ENCODE measurements at regions not wholly inside any gene's neighbourhood (a gene's known extent, or its start where the extent isn't known, plus 50 kb on each side); places are given as distances from the start of the nearest gene placed in this dataset.

DNA sequence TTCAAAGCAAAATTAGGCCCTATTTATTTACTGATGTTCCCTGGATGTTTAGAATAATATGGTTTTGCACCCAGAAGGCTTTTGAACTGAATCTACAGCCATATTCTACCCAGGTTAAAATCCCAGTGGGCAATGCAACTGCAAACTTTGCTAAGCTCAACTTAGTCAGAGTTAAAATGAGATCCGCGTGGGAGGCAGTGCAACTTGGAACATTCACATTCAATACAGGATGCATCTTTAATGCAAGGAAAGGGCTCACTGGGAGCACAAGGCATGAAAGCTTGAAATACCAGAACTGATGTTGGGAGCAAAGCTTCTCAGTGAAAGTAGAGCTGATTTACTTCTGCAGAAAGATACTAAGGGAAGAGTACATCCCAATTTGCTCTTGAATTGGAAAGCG is 281.2 kb upstream of the DEFB112 start:
- H3K27me3 ChIP-seq (replicated peaks; ENCODE audit: insufficient read depth, low read depth, low read length, poor library complexity), result no peaks in the 10 kb centered on the region
- H3K9me3 ChIP-seq (ENCODE audit: low read depth, low read length, poor library complexity, severe bottlenecking), result no peaks in the 10 kb centered on the region
- no peak overlapping the region for H3K27ac ChIP-seq (ENCODE audit: low read depth, low read length, poor library complexity, severe bottlenecking)
- CTCF ChIA-PET, result no interaction called here
- no peaks in the 10 kb centered on the region for H3K4me1 ChIP-seq (ENCODE audit: insufficient read depth, low read length, poor library complexity, severe bottlenecking)
- no peaks in the 10 kb centered on the region for H3K36me3 ChIP-seq (ENCODE audit: insufficient read depth, low read length, poor library complexity, severe bottlenecking)
- DNase-seq (ENCODE audit: low spot score), result no peak
- no TSS peak for BruUV-seq (replicated peaks)
- POLR2A ChIA-PET (ENCODE audit: low non-redundant PET), result no interaction called here
- no peak for TF ChIP-seq CTCF (conservative IDR thresholded peaks at IDR 0.05; ENCODE audit: low read depth, low read length)
- no peak for TF ChIP-seq EZH2 (IDR thresholded peaks at IDR 0.05; ENCODE audit: borderline replicate concordance, low read depth, low read length, poor library complexity, severe bottlenecking)
- intact Hi-C loops (cut with micrococcal nuclease; ENCODE audit: unreplicated experiment), result no loop called here
- H3K4me3 ChIP-seq (ENCODE audit: low read depth, low read length, poor library complexity, severe bottlenecking), result no peak overlapping the region

GRCh38 chr6:50333696-50334095 is 284.0 kb upstream of the DEFB112 start:
- Histone ChIP-seq H3K4me1 (ENCODE audit: insufficient read depth, low read length, poor library complexity, severe bottlenecking) (no peaks in the 10 kb centered on the region), H3K36me3 (ENCODE audit: insufficient read depth, low read length, poor library complexity, severe bottlenecking) (no peaks in the 10 kb centered on the region), H3K27ac (ENCODE audit: low read depth, low read length, poor library complexity, severe bottlenecking) (no peak overlapping the region), H3K27me3 (replicated peaks; ENCODE audit: insufficient read depth, low read depth, low read length, poor library complexity) (peaks cover 4% of the 10 kb centered on the region), H3K4me3 (ENCODE audit: low read depth, low read length, poor library complexity, severe bottlenecking) (no peak overlapping the region), H3K9me3 (ENCODE audit: low read depth, low read length, poor library complexity, severe bottlenecking) (no peaks in the 10 kb centered on the region)
- BruUV-seq (replicated peaks), result no TSS peak
- intact Hi-C loops (cut with micrococcal nuclease; ENCODE audit: unreplicated experiment), result no loop called here
- DNase-seq (ENCODE audit: low spot score), result no peak
- TF ChIP-seq CTCF (conservative IDR thresholded peaks at IDR 0.05; ENCODE audit: low read depth, low read length), result no peak
- TF ChIP-seq EZH2 (IDR thresholded peaks at IDR 0.05; ENCODE audit: borderline replicate concordance, low read depth, low read length, poor library complexity, severe bottlenecking), result no peak
- ChIA-PET CTCF (no interaction called here), POLR2A (ENCODE audit: low non-redundant PET) (no interaction called here)

DNA sequence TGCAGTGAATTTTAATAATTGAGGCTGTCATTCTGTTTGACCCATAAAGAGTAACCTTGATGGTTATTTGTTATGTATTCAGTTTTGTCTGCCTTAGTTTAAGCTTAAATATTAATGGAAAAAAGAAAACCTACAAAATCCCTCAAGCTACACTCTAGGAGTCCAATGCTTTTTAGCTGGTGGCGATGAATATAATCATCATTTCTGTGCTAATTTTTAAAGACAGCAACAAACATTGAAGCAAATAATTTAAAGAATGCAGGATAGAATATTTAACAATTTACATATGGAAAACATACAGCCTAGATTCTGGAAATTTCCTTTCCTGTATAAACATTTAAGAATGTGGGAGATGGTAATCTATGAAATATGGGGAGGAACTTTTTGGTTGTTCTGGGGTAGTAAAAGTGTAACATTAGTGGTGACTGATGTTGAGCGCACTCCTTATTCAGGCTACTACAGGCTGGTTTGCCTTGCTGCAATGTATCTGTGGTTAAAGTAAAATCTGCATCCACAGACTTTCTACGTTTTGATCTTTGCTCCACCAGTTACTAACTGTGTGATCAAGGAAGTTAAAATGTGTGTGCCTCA is 287.9 kb upstream of the DEFB112 start:
- TF ChIP-seq EZH2 (IDR thresholded peaks at IDR 0.05; ENCODE audit: borderline replicate concordance, low read depth, low read length, poor library complexity, severe bottlenecking) (no peak), CTCF (conservative IDR thresholded peaks at IDR 0.05; ENCODE audit: low read depth, low read length) (no peak)
- intact Hi-C loops (cut with micrococcal nuclease; ENCODE audit: unreplicated experiment), result no loop called here
- H3K27me3 ChIP-seq (replicated peaks; ENCODE audit: insufficient read depth, low read depth, low read length, poor library complexity), result peaks cover 7% of the 10 kb centered on the region
- no peak overlapping the region for H3K27ac ChIP-seq (ENCODE audit: low read depth, low read length, poor library complexity, severe bottlenecking)
- ChIA-PET CTCF (no interaction called here), POLR2A (ENCODE audit: low non-redundant PET) (no interaction called here)
- no peaks in the 10 kb centered on the region for H3K4me1 ChIP-seq (ENCODE audit: insufficient read depth, low read length, poor library complexity, severe bottlenecking)
- no peaks in the 10 kb centered on the region for H3K36me3 ChIP-seq (ENCODE audit: insufficient read depth, low read length, poor library complexity, severe bottlenecking)
- BruUV-seq (replicated peaks), result no TSS peak
- DNase-seq (ENCODE audit: low spot score), result no peak
- H3K4me3 ChIP-seq (ENCODE audit: low read depth, low read length, poor library complexity, severe bottlenecking), result no peak overlapping the region
- no peaks in the 10 kb centered on the region for H3K9me3 ChIP-seq (ENCODE audit: low read depth, low read length, poor library complexity, severe bottlenecking)

Measured in A673 (cell line).